Activated CD8-positive, alpha-beta T cell treated with anti-CD3 and anti-CD28 coated beads for 36 hours (primary cell): ENCODE measurements at regions not wholly inside any gene's neighbourhood (a gene's known extent, or its start where the extent isn't known, plus 50 kb on each side); places are given as distances from the start of the nearest gene placed in this dataset.

Experiments
- ATAC-seq: fragments of 200-7000 bp; cut with Tn5 transposase; one replicate; pipeline ENCODE4 v1.10.0; 2021; ENCODE audit warnings: mild to moderate bottlenecking, moderate library complexity
- CTCF ChIA-PET: fragments of 350-600 bp; sonication (Branson Sonifier 250); formaldehyde crosslinking; loops from one replicate; lab custom pipeline; 2021; ENCODE audit warnings: antibody characterized with exemption; lab: Charles Lee
- POLR2A ChIA-PET: fragments of 350-600 bp; sonication (Branson Sonifier 250); formaldehyde crosslinking; loops from one replicate; lab custom pipeline; 2021; ENCODE audit warnings: antibody characterized with exemption; lab: Charles Lee
- DNase-seq: peaks from one replicate; pipeline ENCODE4 v3.0.0-alpha.2; 2020
- H3K27ac Mint-ChIP-seq: one replicate; pipeline ENCODE4 v1.8.0; 2021; ENCODE audit warnings: mild to moderate bottlenecking, mixed read lengths
- H3K27me3 Mint-ChIP-seq: one replicate; pipeline ENCODE4 v1.8.0; 2021; ENCODE audit warnings: mixed read lengths
- H3K36me3 Mint-ChIP-seq: one replicate; pipeline ENCODE4 v1.8.0; 2021; ENCODE audit warnings: low read depth, mixed read lengths
- H3K4me1 Mint-ChIP-seq: one replicate; pipeline ENCODE4 v1.8.0; 2021; ENCODE audit warnings: low read depth, mixed read lengths
- H3K4me3 Mint-ChIP-seq: one replicate; pipeline ENCODE4 v1.8.0; 2021; ENCODE audit warnings: mild to moderate bottlenecking, moderate library complexity, mixed read lengths
- H3K9me3 Mint-ChIP-seq: one replicate; pipeline ENCODE4 v1.8.0; 2021; ENCODE audit warnings: mixed read lengths
- intact Hi-C: fragments of 100-400 bp; cut with micrococcal nuclease; formaldehyde crosslinking; loops from one replicate; pipeline ENCODE4 v1.10.0; 2022
- TF ChIP-seq, protein P1 (sequence below): fragments of 200-600 bp; IDR thresholded peaks from one replicate; pipeline ENCODE4 v1.8.0; 2022; ENCODE audit warnings: antibody characterized with exemption, mild to moderate bottlenecking

DNA sequence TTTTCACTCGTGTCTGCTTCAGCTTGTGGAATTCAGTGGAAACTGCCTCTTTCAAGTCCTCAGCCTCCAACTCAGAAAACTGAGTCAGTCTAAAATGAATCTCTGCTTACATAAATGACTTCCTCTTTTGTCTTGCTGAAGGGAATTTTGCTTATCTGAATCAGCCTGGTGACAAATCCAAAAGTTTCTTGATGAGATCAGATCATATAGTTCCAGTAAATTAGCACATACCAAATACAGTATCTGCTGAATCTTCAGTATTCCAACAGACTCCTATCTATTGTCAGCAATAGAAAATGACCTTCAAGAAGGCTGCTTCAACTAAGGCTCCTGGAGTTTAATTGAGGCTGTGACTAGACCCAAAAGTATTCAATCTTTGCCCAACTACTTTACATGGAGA is 290.0 kb downstream of the MZT1 start:
- ChIA-PET CTCF (no interaction called here), POLR2A (no interaction called here)
- no peaks in the 10 kb centered on the region for H3K27me3 Mint-ChIP-seq
- no peaks in the 10 kb centered on the region for H3K4me1 Mint-ChIP-seq
- H3K27ac Mint-ChIP-seq = no peak overlapping the region
- no peaks in the 10 kb centered on the region for H3K36me3 Mint-ChIP-seq
- TF ChIP-seq, protein P1, sequence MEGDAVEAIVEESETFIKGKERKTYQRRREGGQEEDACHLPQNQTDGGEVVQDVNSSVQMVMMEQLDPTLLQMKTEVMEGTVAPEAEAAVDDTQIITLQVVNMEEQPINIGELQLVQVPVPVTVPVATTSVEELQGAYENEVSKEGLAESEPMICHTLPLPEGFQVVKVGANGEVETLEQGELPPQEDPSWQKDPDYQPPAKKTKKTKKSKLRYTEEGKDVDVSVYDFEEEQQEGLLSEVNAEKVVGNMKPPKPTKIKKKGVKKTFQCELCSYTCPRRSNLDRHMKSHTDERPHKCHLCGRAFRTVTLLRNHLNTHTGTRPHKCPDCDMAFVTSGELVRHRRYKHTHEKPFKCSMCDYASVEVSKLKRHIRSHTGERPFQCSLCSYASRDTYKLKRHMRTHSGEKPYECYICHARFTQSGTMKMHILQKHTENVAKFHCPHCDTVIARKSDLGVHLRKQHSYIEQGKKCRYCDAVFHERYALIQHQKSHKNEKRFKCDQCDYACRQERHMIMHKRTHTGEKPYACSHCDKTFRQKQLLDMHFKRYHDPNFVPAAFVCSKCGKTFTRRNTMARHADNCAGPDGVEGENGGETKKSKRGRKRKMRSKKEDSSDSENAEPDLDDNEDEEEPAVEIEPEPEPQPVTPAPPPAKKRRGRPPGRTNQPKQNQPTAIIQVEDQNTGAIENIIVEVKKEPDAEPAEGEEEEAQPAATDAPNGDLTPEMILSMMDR = no peak
- no peak for DNase-seq
- intact Hi-C loops = no loop called here
- H3K9me3 Mint-ChIP-seq = no peaks in the 10 kb centered on the region
- no peak overlapping the region for H3K4me3 Mint-ChIP-seq
- ATAC-seq = no peak

DNA sequence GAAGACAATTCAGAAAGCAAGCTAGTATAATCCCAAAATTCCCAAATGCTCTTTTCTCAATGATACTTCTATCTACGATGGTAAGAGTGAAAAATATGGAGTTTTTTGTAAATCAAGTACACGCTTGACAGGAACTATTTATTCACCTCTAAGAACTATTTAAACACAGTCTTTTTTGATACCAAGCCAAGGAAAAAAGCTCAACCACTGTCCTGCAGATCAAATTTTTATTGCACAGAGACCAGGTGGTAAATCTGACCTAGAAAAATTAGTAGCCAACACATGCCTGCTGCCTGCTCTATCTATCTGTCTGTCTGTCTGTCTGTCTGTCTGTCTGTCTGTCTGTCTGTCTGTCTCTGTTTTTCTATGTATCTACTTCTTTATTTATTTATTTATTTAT is 292.2 kb downstream of the MZT1 start:
- ChIA-PET CTCF (no interaction called here), POLR2A (no interaction called here)
- no peaks in the 10 kb centered on the region for H3K4me1 Mint-ChIP-seq
- H3K9me3 Mint-ChIP-seq = no peaks in the 10 kb centered on the region
- no peaks in the 10 kb centered on the region for H3K36me3 Mint-ChIP-seq
- no peak overlapping the region for H3K27ac Mint-ChIP-seq
- intact Hi-C loops = no loop called here
- H3K27me3 Mint-ChIP-seq = no peaks in the 10 kb centered on the region
- ATAC-seq (no peak), DNase-seq (no peak)
- TF ChIP-seq, protein P1 = no peak
- no peak overlapping the region for H3K4me3 Mint-ChIP-seq

DNA sequence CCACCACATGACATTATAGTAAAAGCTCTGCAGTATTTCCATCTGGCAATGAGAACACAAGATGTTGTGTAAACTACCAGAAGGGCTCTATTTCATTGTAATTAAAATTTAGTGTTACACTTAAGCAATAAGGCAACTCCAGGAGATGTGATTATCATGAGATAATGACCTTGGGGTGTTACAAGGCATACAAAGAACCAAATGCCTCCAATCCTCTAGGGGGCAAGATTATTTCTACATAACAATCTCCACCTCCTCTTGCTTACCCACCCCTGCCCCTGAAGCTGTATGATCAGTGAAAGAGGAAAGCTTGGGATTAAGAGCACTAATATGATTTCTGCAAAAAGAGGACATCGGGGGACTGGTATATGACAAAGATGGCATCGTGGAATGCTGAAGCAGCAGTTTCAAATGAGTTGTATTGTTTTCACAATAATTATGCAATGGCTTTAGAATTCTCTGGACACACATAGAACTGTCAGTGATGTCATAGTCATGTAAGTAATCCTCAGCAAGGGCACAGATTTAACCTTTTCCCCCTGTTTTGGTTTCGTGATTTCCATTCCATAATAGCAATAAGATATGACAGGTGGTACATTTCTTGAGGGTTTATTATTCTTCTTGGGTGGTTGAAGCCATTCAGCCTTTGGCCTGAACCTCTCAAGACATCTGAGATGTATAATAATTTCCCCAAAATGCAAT is 295.3 kb downstream of the MZT1 start:
- H3K27me3 Mint-ChIP-seq = no peaks in the 10 kb centered on the region
- no peak overlapping the region for H3K4me3 Mint-ChIP-seq
- TF ChIP-seq, protein P1 = no peak
- DNase-seq (no peak), ATAC-seq (no peak)
- intact Hi-C loops = no loop called here
- POLR2A ChIA-PET = no interaction called here
- H3K27ac Mint-ChIP-seq = no peak overlapping the region
- CTCF ChIA-PET = no interaction called here
- no peaks in the 10 kb centered on the region for H3K4me1 Mint-ChIP-seq
- H3K9me3 Mint-ChIP-seq = no peaks in the 10 kb centered on the region
- no peaks in the 10 kb centered on the region for H3K36me3 Mint-ChIP-seq

DNA sequence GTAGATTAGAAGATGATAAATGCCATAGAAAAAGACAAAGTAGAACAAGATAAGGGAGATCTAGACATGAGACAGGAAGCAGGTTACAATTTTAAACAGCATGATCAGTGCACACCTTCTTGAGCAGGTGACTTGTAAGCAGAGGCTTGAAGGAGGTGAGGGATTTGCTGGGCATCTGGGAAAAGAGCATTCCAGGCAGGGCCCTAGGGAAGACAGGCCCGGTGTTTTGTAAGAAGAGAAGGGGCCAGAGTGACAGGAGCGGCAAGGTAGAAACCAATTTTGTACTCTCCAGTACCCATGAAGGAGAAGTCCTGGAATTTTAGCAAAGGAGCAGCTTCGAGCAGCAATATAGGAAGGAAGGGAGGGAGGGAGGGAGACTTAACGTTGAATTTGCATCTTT is 296.5 kb downstream of the MZT1 start:
- Mint-ChIP-seq H3K27me3 (no peaks in the 10 kb centered on the region), H3K9me3 (no peaks in the 10 kb centered on the region), H3K27ac (no peak overlapping the region), H3K36me3 (no peaks in the 10 kb centered on the region), H3K4me1 (no peaks in the 10 kb centered on the region), H3K4me3 (no peak overlapping the region)
- DNase-seq = no peak
- TF ChIP-seq, protein P1 = no peak
- ChIA-PET POLR2A (no interaction called here), CTCF (no interaction called here)
- intact Hi-C loops = no loop called here
- no peak for ATAC-seq

DNA sequence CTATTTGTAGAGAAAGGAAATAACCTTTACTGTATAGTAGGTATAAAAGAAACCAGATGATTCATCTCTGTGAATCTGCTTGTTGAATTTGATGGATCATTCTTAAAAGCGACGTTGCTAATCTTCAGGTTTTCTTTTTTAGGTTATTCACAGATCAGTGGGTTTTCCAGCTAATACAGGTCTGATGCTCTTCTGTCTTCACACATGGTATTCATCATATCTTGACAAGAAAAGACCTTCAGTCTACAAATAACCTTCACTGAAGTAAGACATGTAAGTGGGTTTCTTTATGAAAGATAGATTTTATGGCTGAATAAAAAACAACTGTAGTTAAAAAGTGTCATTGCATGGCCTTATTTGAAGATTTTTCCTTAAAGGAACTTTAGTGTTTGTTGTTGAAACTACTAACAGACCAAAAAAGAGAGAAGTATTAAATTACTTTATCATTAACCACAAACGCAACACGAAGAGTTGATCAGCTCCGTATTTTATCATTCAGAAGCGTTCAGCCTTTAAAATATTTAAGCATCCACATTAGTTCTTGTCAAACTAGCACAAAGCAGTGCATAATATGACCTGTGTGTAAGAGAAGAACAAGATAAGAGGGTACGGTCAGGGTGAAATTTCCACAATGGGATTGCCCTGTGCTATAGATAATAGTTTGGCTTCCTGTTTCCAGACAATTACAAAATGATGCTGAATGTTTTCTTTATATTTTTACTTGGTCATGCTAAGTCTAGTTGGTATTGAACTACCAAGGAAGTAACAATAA is 299.5 kb downstream of the MZT1 start:
- DNase-seq = no peak
- POLR2A ChIA-PET = no interaction called here
- H3K4me1 Mint-ChIP-seq = no peaks in the 10 kb centered on the region
- no peaks in the 10 kb centered on the region for H3K9me3 Mint-ChIP-seq
- intact Hi-C loops = no loop called here
- no peaks in the 10 kb centered on the region for H3K36me3 Mint-ChIP-seq
- no peak overlapping the region for H3K4me3 Mint-ChIP-seq
- H3K27me3 Mint-ChIP-seq = no peaks in the 10 kb centered on the region
- TF ChIP-seq, protein P1 = no peak
- CTCF ChIA-PET = no interaction called here
- no peak for ATAC-seq
- H3K27ac Mint-ChIP-seq = no peak overlapping the region
